SK-N-MC (cell line): ENCODE measurements at regions not wholly inside any gene's neighbourhood (a gene's known extent, or its start where the extent isn't known, plus 50 kb on each side); places are given as distances from the start of the nearest gene placed in this dataset.
"Not testable (repeated sequence)": the region's sequence is repeated elsewhere in the genome, so short reads cannot be mapped to it uniquely, and the experiment has no call there.

ENCODE experiments used
- EZH2 ChIP-seq: fragments of 200-600 bp; sonication (generic); IDR thresholded peaks from one replicate; pipeline ENCODE4 v1.6.1; 2017; ENCODE audit warnings: antibody characterized with exemption
- POLR2AphosphoS5 ChIP-seq: IDR thresholded peaks from 2 replicates; pipeline ENCODE4 v1.6.1; 2012; ENCODE audit warnings: mild to moderate bottlenecking, low read depth, low read length, borderline replicate concordance

DNA sequence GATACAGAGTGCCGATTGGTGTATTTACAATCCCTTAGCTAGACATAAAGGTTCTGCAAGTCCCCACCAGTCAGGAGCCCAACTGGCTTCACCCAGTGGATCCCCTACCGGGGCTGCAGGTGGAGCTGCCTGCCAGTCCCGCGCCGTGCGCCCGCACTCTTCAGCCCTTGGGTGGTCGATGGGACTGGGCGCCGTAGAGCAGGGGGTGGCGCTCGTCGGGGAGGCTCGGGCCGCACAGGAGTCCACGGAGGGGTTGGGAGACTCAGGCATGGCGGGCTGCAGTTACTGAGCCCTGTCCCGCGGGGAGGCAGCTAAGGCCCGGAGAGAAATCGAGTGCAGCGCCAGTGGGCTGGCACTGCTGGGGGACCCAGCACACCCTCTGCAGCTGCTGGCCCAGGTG lies 67.4 kb downstream of the FOXF2 start:
- TF ChIP-seq POLR2AphosphoS5, EZH2: not testable (repeated sequence)
